ENCODE measurements at regions not wholly inside any gene's neighbourhood (a gene's known extent, or its start where the extent isn't known, plus 50 kb on each side); places are given as distances from the start of the nearest gene placed in this dataset.

- DNase-seq: no peak
Measured at GRCh38 chr14:54322246-54322645, 74.6 kb upstream of the CDKN3 start.

GRCh38 chr14:54322701-54323337, 74.0 kb upstream of the CDKN3 start:
- no peak for DNase-seq

GRCh38 chr14:54325766-54326165, 71.0 kb upstream of the CDKN3 start:
- DNase-seq: no peak

GRCh38 chr14:54329082-54329695, 67.6 kb upstream of the CDKN3 start:
- DNase-seq: no peak

- no peak for DNase-seq
Measured at GRCh38 chr14:54330876-54331275, 65.9 kb upstream of the CDKN3 start.

GRCh38 chr14:54331516-54331915, 65.3 kb upstream of the CDKN3 start:
- DNase-seq: no peak

GRCh38 chr14:54332490-54332889, 64.3 kb upstream of the CDKN3 start:
- no peak for DNase-seq

GRCh38 chr14:54333511-54333910, 63.3 kb upstream of the CDKN3 start:
- DNase-seq: no peak

GRCh38 chr14:54335569-54336155, 61.1 kb upstream of the CDKN3 start:
- no peak for DNase-seq

- DNase-seq: no peak
Measured at GRCh38 chr14:54337314-54337713, 59.5 kb upstream of the CDKN3 start.

- no peak for DNase-seq
Measured at GRCh38 chr14:54338696-54339317, 58.0 kb upstream of the CDKN3 start.

- no peak for DNase-seq
Measured at GRCh38 chr14:54339771-54340170, 57.0 kb upstream of the CDKN3 start.

- no peak for DNase-seq
Measured at GRCh38 chr14:54342806-54343205, 54.0 kb upstream of the CDKN3 start.

- no peak for DNase-seq
Measured at GRCh38 chr14:54343272-54344121, 53.3 kb upstream of the CDKN3 start.

GRCh38 chr14:54344445-54344844, 52.4 kb upstream of the CDKN3 start:
- no peak for DNase-seq

GRCh38 chr14:54346257-54346656, 50.5 kb upstream of the CDKN3 start:
- DNase-seq: no peak
